ENCODE measurements at regions not wholly inside any gene's neighbourhood (a gene's known extent, or its start where the extent isn't known, plus 50 kb on each side); places are given as distances from the start of the nearest gene placed in this dataset.

DNA sequence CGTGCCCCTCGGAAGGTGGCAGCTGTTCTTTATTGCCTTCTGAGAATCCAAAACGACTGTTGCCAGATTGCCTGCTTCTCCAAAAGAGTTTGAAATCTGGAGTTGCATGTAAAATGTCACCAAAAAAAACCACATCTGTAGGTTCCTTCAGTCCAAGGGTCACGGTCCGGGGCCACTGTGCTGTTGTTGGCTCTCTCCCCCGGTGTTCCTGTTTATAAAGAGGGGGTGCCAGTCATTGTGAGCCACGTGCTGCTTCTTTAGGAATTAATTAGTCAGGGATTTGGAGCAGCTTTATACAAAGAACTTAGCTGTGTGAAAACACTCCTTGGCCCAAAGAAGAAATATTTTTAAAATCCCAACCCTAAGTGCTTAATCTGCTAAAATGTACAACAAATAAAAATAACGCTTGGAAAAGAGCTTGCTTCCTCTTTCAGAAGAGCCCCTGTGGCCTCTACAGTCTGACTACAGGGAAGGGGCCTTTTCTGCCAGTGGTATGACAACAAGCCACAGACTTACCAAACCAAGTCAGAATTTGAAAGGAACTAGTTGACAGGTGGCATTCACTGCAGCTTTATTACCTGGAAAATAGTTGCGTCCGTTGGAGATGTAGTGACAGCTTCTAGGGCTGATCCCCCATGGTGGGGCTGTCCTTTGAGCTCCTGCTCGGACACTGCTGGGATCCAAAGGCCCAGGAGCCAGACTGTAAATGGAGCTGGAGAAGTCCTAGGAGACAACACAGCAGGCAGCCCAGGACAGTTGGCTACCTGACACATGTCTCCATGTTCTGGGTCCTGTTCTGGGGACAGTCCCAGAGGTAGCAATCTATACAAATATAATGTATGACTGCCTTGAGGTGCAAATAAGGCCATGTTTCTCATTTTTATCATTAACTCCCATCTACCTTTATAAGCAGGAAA, 84.5 kb upstream of the SLC1A4 start:
- in situ Hi-C loops (cut with MboI; ENCODE audit: low sequenced_read_pairs) (loop anchor here (25.0 kb wide), 1 partner anchor 258 kb away; no protein-coding TSS in a partner anchor), dilution Hi-C loops (cut with HindIII; ENCODE audit: low sequenced_read_pairs, unreplicated experiment) (no loop called here), intact Hi-C loops (cut with micrococcal nuclease) (no loop called here)
- H3K9ac ChIP-seq (ENCODE audit: low read depth, low read length), result no peak overlapping the region
- H3K27ac ChIP-seq (ENCODE audit: insufficient read depth, low read length), result no peak overlapping the region
- H3K4me3 ChIP-seq (ENCODE audit: insufficient read depth, low read depth, low read length), result no peak overlapping the region
- no peak overlapping the region for H2BK120ac ChIP-seq (ENCODE audit: low read depth, low read length)
- H2AFZ ChIP-seq (replicated peaks; ENCODE audit: low read length, poor library complexity), result no peak overlapping the region
- no peak overlapping the region for H2BK20ac ChIP-seq (ENCODE audit: low read depth, low read length)
- H4K8ac ChIP-seq (ENCODE audit: low read depth in 2 of 2, low read length in 2 of 2), result no peak overlapping the region
- TF ChIP-seq MAZ (IDR thresholded peaks at IDR 0.05; ENCODE audit: borderline replicate concordance, low read depth, low read length), result no peak
- TF ChIP-seq, protein P1, sequence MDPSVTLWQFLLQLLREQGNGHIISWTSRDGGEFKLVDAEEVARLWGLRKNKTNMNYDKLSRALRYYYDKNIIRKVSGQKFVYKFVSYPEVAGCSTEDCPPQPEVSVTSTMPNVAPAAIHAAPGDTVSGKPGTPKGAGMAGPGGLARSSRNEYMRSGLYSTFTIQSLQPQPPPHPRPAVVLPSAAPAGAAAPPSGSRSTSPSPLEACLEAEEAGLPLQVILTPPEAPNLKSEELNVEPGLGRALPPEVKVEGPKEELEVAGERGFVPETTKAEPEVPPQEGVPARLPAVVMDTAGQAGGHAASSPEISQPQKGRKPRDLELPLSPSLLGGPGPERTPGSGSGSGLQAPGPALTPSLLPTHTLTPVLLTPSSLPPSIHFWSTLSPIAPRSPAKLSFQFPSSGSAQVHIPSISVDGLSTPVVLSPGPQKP (IDR thresholded peaks at IDR 0.05; ENCODE audit: borderline replicate concordance, low read depth, low read length), result no peak
- H3K4ac ChIP-seq (ENCODE audit: low read depth, low read length), result no peak overlapping the region
- no peak overlapping the region for H3K23ac ChIP-seq (ENCODE audit: low read depth, low read length)
- WGBS, 2 experiments (ENCODE audit: extremely low coverage in 2 of 2, insufficient read length in 1 of 2), result 35% methylated on average over 4 of the region's 11 CpGs; no CpG with 5 or more reads in 1 of the 2 experiments
- H4K91ac ChIP-seq (ENCODE audit: insufficient read depth, low read depth, low read length), result no peak overlapping the region
- H3K79me1 ChIP-seq (ENCODE audit: low read depth in 1 of 2, low read length in 2 of 2), result no peaks in the 10 kb centered on the region
- H2BK5ac ChIP-seq (ENCODE audit: low read depth, low read length, poor library complexity, severe bottlenecking), result no peak overlapping the region
- peaks cover 61% of the 10 kb centered on the region for H3K27me3 ChIP-seq (ENCODE audit: control insufficient read depth, insufficient read depth, low read length)
- no peak overlapping the region for H2AK9ac ChIP-seq (replicated peaks; ENCODE audit: low read depth, low read length, poor library complexity)
- H3K18ac ChIP-seq (ENCODE audit: low read depth, low read length), result no peak overlapping the region
- no peak overlapping the region for H3K56ac ChIP-seq (ENCODE audit: extremely low read depth, insufficient read depth, low read length)
- H4K5ac ChIP-seq (ENCODE audit: low read depth, low read length), result no peak overlapping the region
- H3K4me1 ChIP-seq (ENCODE audit: control insufficient read depth, insufficient read depth, low read length), result no peaks in the 10 kb centered on the region
- DNase-seq (no peak), ATAC-seq (ENCODE audit: low read depth) (no peak)
- no peak overlapping the region for H3K14ac ChIP-seq (replicated peaks; ENCODE audit: low read depth, low read length)
- POLR2A ChIA-PET (ENCODE audit: unreplicated experiment), result no interaction called here
- CTCF ChIA-PET, result no interaction called here
- H3K9me1 ChIP-seq (ENCODE audit: insufficient read depth, low read length), result no peaks in the 10 kb centered on the region
- BruUV-seq (replicated peaks), result no TSS peak
- no peak overlapping the region for H3K4me2 ChIP-seq (ENCODE audit: low read depth, low read length)
- H4K20me1 ChIP-seq (ENCODE audit: insufficient read depth, low read length), result no peaks in the 10 kb centered on the region
- H2BK15ac ChIP-seq (ENCODE audit: low read depth, low read length), result no peak overlapping the region
- H2AK5ac ChIP-seq (ENCODE audit: low read depth, low read length), result no peak overlapping the region
- H3K36me3 ChIP-seq (ENCODE audit: control insufficient read depth, insufficient read depth, low read length), result no peaks in the 10 kb centered on the region
- H3K9me3 ChIP-seq (ENCODE audit: control insufficient read depth, insufficient read depth, low read length), result no peaks in the 10 kb centered on the region

All from IMR-90 (cell line).